ENCODE measurements at regions not wholly inside any gene's neighbourhood (a gene's known extent, or its start where the extent isn't known, plus 50 kb on each side); places are given as distances from the start of the nearest gene placed in this dataset.
A peak's percentile ranks its signal among the peaks of the same experiment; 100 is the strongest.
"Not testable (repeated sequence)": the region's sequence is repeated elsewhere in the genome, so short reads cannot be mapped to it uniquely, and the experiment has no call there.

- DNase-seq (ENCODE audit: low read depth, low spot score) = no peak
These were observed 453.3 kb downstream of the C12orf50 start for GRCh38 chr12:87575906-87576305.

DNA sequence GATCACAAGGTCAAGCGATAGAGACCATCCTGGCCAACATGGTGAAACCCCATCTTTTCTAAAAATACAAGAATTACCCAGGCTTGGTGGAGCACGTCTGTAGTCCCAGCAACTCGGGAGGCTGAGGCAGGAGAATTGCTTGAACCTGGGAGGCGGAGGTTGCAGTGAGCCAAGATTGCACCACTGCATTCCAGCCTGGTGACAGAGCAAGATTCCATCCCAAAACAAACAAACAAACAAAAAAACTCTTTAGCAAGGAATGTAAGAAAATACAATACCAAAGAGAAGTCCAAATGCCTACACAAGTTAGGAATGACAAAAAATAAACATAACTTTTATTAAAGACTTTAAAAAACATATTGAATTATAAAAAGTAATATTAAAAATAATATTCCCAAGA is 462.3 kb downstream of the C12orf50 start:
- DNase-seq (ENCODE audit: low read depth, low spot score) = not testable (repeated sequence)

DNA sequence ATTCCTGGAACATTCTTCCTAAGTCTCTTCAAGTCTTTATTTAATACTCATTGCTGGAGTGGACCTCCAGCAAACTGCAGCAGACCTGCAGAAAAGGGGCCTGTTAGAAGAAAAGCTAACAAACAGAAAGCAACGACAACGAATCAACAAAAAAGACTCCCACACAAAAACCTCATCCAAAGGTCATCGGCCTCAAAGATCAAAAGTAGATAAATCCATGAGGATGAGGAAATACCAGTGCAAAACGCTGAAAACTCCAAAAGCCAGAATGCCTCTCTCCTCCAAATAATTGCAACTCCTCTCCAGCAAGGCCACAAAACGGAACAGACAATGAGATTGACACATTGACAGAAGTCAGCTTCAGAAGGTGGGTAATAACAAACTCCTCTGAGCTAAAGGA is 472.2 kb downstream of the C12orf50 start:
- no peak for DNase-seq (ENCODE audit: low read depth, low spot score)

- not testable (repeated sequence) for DNase-seq (ENCODE audit: low read depth, low spot score)
These were observed 498.0 kb downstream of the C12orf50 start for GRCh38 chr12:87531213-87531612.

GRCh38 chr12:87529413-87529812 is 499.8 kb downstream of the C12orf50 start:
- DNase-seq (ENCODE audit: low read depth, low spot score) = no peak

- no peak for DNase-seq (ENCODE audit: low read depth, low spot score)
These were observed 508.2 kb downstream of the C12orf50 start for GRCh38 chr12:87520968-87521367.

- no peak for DNase-seq (ENCODE audit: low read depth, low spot score)
These were observed 510.7 kb downstream of the C12orf50 start for GRCh38 chr12:87518481-87518880.

DNA sequence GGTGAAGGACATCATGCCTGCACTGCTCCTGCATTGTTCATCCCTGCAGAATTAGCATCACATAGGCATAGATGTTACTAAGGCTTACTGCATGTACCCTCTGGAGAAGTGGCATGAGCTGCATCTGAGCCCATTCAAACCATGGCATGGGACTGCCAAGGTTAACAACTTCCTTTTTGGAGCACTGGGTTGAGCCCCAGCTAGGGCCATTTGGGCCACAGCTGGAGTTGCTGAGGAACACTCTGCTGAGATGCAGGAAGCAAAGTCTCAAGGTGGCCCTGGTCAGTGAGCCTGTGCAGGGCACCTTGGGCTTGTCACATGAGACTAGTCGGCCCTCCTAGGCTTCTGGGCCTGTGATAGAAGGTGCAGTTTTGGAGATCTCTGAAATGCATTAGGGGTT is 511.2 kb downstream of the C12orf50 start:
- DNase-seq (ENCODE audit: low read depth, low spot score) = no peak

- DNase-seq (ENCODE audit: low read depth, low spot score) = no peak
These were observed 515.5 kb downstream of the C12orf50 start for GRCh38 chr12:87513536-87514280.

- no peak for DNase-seq (ENCODE audit: low read depth, low spot score)
These were observed 517.8 kb downstream of the C12orf50 start for GRCh38 chr12:87511371-87511770.

GRCh38 chr12:87509237-87509820 is 519.9 kb downstream of the C12orf50 start:
- DNase-seq (ENCODE audit: low read depth, low spot score) = no peak

GRCh38 chr12:87491598-87491997 is 537.6 kb downstream of the C12orf50 start:
- DNase-seq (ENCODE audit: low read depth, low spot score) = no peak

DNA sequence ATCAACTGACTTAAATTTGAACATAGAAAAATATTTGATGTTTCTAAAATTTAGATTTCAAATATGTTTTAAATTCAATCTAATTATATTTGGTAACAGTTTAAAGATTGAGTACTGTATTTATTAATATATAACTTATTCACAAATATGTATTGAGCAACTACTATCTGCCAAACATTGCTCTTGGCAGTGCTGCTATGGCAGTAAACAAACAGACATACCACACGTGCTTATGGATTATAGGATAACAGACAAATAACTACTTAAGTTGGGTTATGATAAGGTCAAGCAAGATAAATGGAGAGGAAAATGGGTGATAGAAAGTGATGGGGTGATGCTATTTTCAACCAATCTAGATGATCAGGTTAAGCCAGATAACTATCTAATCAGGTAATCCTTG is 538.1 kb downstream of the C12orf50 start:
- no peak for DNase-seq (ENCODE audit: low read depth, low spot score)

DNA sequence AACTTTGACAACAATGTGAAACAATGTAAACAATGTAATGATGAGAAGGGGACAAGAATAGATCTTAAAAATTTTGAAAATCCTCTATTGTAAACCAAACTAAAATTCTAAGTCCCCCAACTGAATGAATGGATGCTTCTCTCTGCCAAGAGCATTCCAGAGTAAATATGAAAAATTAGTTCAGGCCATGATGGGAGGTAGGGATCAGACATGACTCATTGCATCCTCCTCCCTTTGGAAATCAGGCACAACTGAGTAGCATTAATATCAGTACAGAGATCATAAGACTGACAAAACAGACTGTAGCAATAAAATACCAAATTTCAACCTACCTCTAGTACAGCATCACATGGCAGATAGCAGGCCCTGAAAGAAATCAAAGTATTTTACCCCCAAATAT is 559.9 kb downstream of the C12orf50 start:
- no peak for DNase-seq (ENCODE audit: low read depth, low spot score)

DNA sequence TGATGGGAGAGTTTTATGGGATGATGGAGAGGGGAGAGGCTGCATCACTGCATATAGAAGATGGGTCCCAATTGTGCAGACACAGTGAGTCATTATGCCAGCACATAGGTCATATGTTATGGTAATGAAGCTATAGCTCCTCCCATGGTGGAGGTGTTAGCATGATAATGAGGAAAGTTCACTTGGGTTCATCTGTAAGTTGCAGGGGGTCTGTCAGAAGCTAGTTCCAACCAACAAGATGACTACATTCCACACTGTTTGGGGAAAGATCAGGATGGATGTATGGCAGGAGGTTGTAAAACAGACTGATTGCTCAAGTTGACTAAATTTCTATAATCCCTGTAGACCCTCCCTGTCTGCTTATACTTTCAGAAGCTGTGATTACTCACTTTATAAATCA is 561.3 kb downstream of the C12orf50 start:
- DNase-seq (ENCODE audit: low read depth, low spot score) = no peak

DNA sequence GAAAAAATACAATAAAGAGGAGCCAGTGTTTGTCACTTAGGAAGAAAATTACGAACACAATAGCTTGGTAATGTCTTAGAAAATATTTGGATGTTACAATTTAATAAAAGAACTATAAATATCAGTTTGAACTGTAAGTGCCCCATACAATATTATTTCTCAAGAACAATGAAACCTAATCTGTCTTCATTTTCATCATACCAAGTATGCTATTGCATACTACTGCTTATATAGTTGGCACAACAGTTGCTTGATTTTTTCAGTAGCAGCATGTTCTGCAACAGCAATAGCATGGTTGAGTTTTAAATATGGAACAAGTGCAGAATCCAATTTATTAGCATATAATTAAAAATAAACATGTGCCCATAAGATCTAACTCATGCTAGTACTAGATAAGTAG is 564.6 kb downstream of the C12orf50 start:
- DNase-seq (ENCODE audit: low read depth, low spot score) = no peak

GRCh38 chr12:87444039-87444438 is 585.2 kb downstream of the C12orf50 start:
- no peak for DNase-seq (ENCODE audit: low read depth, low spot score)

DNA sequence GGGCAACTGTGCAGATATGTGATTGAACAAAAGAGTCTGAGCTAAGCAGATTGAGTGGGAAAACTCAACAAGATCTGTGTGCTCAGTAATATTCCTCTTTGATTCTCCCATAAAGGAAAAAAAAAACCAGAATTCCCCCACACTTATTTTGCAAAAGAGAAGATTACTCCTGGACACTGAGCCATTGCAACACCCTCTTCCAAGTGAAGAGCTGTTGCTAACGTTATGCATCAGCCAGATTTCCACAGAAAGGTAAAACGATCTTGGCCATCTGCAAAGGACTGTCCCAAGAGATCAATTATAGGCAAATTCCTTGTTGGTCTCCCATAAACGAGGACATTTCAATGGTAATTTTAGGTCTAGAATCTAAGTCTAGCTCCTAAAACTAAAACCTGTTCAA is 587.7 kb downstream of the C12orf50 start:
- DNase-seq (ENCODE audit: low read depth, low spot score) = no peak

GRCh38 chr12:87439990-87440827 is 589.0 kb downstream of the C12orf50 start:
- DNase-seq (ENCODE audit: low read depth, low spot score) = peak; percentile 29

GRCh38 chr12:87430444-87430843 is 598.8 kb downstream of the C12orf50 start:
- no peak for DNase-seq (ENCODE audit: low read depth, low spot score)

DNA sequence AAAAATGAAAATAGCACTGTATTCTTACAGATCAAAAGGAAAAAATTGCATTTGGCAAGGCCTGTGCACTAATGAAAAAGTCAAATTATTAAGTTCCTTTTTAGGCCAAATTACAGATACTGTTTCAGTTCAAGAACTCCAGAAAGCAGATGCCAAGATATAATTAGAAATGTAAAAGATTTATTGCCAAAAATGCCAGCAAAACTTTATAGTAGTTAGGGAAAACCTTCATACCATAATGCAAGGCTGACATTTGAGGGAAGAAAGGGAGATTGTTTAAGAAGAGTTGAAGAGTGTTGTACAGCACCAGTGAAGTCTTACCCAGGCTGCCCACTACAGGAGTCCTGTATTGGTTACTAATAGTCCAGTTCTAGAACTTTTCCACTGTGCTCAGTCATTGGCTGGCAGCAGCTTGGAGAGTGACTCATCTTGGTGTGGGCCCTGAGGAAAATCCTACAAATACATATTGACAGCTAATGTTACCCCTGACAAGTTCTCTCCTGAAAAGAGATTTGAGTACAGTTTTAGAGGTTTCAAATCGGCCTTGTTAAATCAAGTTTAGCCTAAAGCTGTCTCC is 600.4 kb downstream of the C12orf50 start:
- DNase-seq (ENCODE audit: low read depth, low spot score) = no peak

DNA sequence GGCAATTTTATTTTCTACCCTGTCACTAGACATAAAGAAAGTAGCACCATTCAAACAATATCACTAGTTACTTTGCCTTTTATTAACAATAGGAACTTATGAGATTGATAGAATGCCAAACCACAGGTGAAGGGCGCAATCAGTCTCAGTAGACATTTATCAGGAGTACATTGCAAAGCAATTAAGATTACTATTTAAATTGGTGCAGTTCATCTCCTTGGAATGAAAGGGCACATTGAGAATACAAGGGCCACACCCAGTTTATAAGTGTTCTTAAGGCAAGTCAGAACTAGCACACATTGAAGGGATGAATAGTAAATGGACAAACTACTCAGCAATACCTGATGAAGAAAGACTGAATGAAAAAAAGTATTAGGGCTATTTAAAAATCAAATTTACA is 601.4 kb downstream of the C12orf50 start:
- no peak for DNase-seq (ENCODE audit: low read depth, low spot score)
